AG09309 (cell line): ENCODE measurements at regions not wholly inside any gene's neighbourhood (a gene's known extent, or its start where the extent isn't known, plus 50 kb on each side); places are given as distances from the start of the nearest gene placed in this dataset.

Experiments used
- DNase-seq: peaks from one replicate; pipeline ENCODE4 v3.0.0-alpha.2; 2010; ENCODE audit warnings: low read depth
- H3K4me3 ChIP-seq: 2 replicates; pipeline ENCODE4 v1.5.1; 2011; ENCODE audit warnings: mild to moderate bottlenecking, low read depth, low read length, moderate library complexity; ENCODE audit not compliant: control insufficient read depth
- TF ChIP-seq, protein P1 (sequence below): IDR thresholded peaks from 2 replicates; pipeline ENCODE4 v1.5.1; 2011; ENCODE audit warnings: mild to moderate bottlenecking, low read depth, low read length, inconsistent platforms; ENCODE audit not compliant: insufficient read depth, control insufficient read depth; ENCODE audit errors: missing control alignments

DNA sequence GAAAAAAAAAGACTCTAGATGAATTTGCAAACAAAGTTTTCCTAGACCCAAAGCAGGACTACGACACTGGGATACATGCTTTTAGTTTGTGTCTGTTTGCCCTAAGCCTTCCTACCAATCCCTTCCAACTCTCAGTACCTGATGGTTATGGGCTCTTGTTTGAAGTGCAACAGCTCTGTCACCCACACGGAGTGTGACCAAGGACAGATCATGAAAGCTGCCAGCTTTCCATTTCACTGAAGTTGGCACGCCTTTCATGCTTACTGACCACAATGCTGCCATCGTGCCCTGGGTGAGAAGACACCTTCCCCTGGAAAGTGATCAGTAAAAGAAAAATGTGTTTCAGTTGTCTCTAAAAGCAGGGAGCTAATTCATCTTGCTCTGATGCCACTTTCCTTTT lies 312.5 kb upstream of the PTBP2 start:
- DNase-seq = no peak
- H3K4me3 ChIP-seq = no peak overlapping the region
- TF ChIP-seq, protein P1, sequence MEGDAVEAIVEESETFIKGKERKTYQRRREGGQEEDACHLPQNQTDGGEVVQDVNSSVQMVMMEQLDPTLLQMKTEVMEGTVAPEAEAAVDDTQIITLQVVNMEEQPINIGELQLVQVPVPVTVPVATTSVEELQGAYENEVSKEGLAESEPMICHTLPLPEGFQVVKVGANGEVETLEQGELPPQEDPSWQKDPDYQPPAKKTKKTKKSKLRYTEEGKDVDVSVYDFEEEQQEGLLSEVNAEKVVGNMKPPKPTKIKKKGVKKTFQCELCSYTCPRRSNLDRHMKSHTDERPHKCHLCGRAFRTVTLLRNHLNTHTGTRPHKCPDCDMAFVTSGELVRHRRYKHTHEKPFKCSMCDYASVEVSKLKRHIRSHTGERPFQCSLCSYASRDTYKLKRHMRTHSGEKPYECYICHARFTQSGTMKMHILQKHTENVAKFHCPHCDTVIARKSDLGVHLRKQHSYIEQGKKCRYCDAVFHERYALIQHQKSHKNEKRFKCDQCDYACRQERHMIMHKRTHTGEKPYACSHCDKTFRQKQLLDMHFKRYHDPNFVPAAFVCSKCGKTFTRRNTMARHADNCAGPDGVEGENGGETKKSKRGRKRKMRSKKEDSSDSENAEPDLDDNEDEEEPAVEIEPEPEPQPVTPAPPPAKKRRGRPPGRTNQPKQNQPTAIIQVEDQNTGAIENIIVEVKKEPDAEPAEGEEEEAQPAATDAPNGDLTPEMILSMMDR = no peak

DNA sequence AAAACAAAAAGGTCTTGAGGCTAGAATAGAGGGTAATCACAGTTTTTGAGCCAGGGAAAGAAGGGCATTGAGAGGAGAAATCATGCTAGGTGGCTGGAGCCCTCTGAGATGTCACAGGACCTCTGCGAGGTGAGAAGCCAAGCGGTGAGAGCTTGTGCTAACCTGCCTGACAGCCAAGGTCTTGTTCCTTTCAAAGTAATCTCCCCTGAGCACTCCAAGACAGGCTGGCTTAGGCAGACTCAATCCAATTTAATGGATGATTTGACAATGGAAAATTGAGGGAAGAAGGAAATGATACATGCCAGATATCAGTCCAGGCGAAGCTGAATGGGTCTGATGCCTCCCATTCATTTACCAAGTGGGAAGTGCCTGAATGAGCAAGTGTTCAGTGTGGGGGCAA lies 311.9 kb upstream of the PTBP2 start:
- TF ChIP-seq, protein P1 = no peak
- DNase-seq = no peak
- H3K4me3 ChIP-seq = no peak overlapping the region

- no peak overlapping the region for H3K4me3 ChIP-seq
- no peak for DNase-seq
- TF ChIP-seq, protein P1 = no peak
Observed at GRCh38 chr1:96411006-96411405, 310.6 kb upstream of the PTBP2 start.

- TF ChIP-seq, protein P1 = no peak
- H3K4me3 ChIP-seq = no peak overlapping the region
- no peak for DNase-seq
Observed at GRCh38 chr1:96414598-96414997, 307.0 kb upstream of the PTBP2 start.

DNA sequence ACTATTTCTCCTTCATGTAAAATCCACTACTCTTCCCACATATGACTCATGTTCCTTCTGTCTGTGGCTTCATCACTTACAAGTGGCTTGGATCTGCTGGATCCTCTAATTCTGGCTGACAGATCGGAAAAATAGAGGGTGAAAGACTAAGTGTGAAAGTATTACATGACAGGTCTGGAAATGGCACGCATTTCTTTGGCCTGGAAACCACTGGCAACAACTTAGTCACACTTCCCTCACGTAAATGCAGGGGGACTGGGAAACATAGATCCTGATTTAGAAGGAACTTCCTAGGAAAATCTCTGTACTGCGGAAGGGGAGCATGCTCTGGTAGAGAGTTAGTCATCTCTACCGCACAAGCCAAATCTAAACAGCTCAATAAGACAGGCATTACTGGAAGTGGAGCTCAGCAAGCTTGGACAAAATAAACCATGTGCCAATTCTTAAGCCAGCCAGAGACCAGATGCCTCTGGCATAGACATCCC lies 305.4 kb upstream of the PTBP2 start:
- no peak overlapping the region for H3K4me3 ChIP-seq
- DNase-seq = peak; percentile 96
- TF ChIP-seq, protein P1 = no peak

DNA sequence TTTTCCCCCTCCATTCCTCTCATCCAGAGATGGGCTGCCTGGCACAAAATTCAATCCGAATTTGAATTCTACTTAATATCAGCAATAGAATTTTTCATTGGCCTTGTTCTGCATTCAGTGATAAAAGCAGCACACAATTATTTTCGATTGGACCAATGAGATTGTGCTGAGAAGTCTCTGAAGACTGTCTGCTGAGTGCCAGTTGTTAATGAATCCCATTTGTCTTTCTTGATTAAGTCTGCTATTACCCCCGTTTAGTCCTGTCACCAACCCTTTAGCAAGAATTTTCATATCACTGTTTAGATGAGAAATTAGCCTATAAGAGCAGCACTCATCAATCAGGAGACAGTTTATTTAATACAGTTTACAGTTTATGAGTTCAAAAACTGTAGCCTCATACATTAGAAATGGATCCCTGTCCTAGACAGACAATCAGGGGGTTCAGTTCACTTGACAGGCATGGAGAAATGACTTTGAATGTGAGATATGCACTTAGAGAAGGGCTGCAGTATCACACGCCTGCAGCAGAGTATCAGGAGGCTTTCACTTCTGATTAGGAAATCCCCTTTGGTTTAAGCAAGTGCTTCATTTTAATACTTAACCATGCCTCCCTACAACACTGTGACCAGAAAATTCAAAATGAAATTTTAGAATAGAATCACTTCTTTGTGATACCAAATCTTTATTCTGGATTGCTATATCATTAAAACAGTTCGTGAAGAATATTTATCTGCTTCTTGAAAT lies 304.7 kb upstream of the PTBP2 start:
- TF ChIP-seq, protein P1 = no peak
- no peak for DNase-seq
- H3K4me3 ChIP-seq = no peak overlapping the region
